GM23338 (cell line): ENCODE measurements at regions not wholly inside any gene's neighbourhood (a gene's known extent, or its start where the extent isn't known, plus 50 kb on each side); places are given as distances from the start of the nearest gene placed in this dataset.

Experiments
- ATAC-seq: fragments of 200-7000 bp; cut with Tn5 transposase; 3 replicates; pipeline ENCODE4 v1.9.1; 2020
- DNase-seq: peaks from one replicate; pipeline ENCODE4 v3.0.0-alpha.2; 2015; ENCODE audit warnings: low spot score
- H2AFZ ChIP-seq: fragments of 200-600 bp; sonication (generic); 2 replicates; pipeline ENCODE4 v1.8.0; 2016; ENCODE audit warnings: antibody characterized with exemption, mild to moderate bottlenecking, moderate library complexity
- H3F3A ChIP-seq: fragments of 200-600 bp; sonication (generic); replicated peaks from 2 replicates; pipeline ENCODE4 v1.8.0; 2017; ENCODE audit warnings: antibody characterized with exemption, mixed run types, low read depth
- H3K27ac ChIP-seq: fragments of 200-600 bp; sonication (generic); 2 replicates; pipeline ENCODE4 v1.6.1; 2016; ENCODE audit warnings: low read depth
- H3K27me3 ChIP-seq: fragments of 200-600 bp; sonication (generic); 2 replicates; pipeline ENCODE4 v1.8.0; 2016; ENCODE audit warnings: mild to moderate bottlenecking, mixed run types, moderate library complexity; ENCODE audit not compliant: insufficient read depth
- H3K36me3 ChIP-seq: fragments of 200-600 bp; sonication (generic); 2 replicates; pipeline ENCODE4 v1.8.0; 2016; ENCODE audit warnings: mild to moderate bottlenecking; ENCODE audit not compliant: insufficient read depth
- H3K4me1 ChIP-seq: fragments of 200-600 bp; sonication (generic); 2 replicates; pipeline ENCODE4 v1.8.0; 2016; ENCODE audit warnings: mild to moderate bottlenecking, moderate library complexity; ENCODE audit not compliant: insufficient read depth
- H3K4me2 ChIP-seq: fragments of 200-600 bp; sonication (generic); 2 replicates; pipeline ENCODE4 v1.7.1; 2017; ENCODE audit warnings: mixed run types
- H3K4me3 ChIP-seq: fragments of 200-600 bp; sonication (generic); 2 replicates; pipeline ENCODE4 v1.6.1; 2016; ENCODE audit warnings: mixed run types
- H3K79me2 ChIP-seq: fragments of 200-600 bp; sonication (generic); replicated peaks from 2 replicates; pipeline ENCODE4 v1.8.0; 2017; ENCODE audit warnings: mild to moderate bottlenecking; ENCODE audit not compliant: insufficient read depth
- H3K9me2 ChIP-seq: fragments of 200-600 bp; sonication (generic); 2 replicates; pipeline ENCODE4 v1.8.0; 2017; ENCODE audit not compliant: insufficient read depth
- H4K20me1 ChIP-seq: fragments of 200-600 bp; sonication (generic); replicated peaks from 2 replicates; pipeline ENCODE4 v1.8.0; 2017; ENCODE audit warnings: mild to moderate bottlenecking; ENCODE audit not compliant: insufficient read depth
- H3K27ac Mint-ChIP-seq: 2 replicates; pipeline ENCODE4 v1.8.0; 2020; ENCODE audit warnings: inconsistent platforms, mild to moderate bottlenecking, moderate library complexity, mixed read lengths
- H3K27me3 Mint-ChIP-seq: 3 replicates; pipeline ENCODE4 v1.8.0; 2022; ENCODE audit warnings: low read depth, mild to moderate bottlenecking, moderate library complexity, mixed read lengths, inconsistent platforms; ENCODE audit not compliant: insufficient read depth, poor library complexity
- H3K36me3 Mint-ChIP-seq: 3 replicates; pipeline ENCODE4 v1.8.0; 2021; ENCODE audit warnings: low read depth, mild to moderate bottlenecking, inconsistent platforms, moderate library complexity, mixed read lengths
- H3K4me1 Mint-ChIP-seq: 3 replicates; pipeline ENCODE4 v1.8.0; 2020; ENCODE audit warnings: mild to moderate bottlenecking, inconsistent platforms, mixed read lengths
- H3K4me3 Mint-ChIP-seq: 3 replicates; pipeline ENCODE4 v1.8.0; 2021; ENCODE audit warnings: moderate library complexity, mild to moderate bottlenecking, inconsistent platforms, mixed read lengths
- H3K9me3 Mint-ChIP-seq: 3 replicates; pipeline ENCODE4 v1.8.0; 2020; ENCODE audit warnings: moderate library complexity, mild to moderate bottlenecking, inconsistent platforms, mixed read lengths
- EZH2 ChIP-seq: fragments of 200-600 bp; sonication (generic); IDR thresholded peaks from one replicate; pipeline ENCODE4 v1.8.0; 2017; ENCODE audit warnings: antibody characterized with exemption, mild to moderate bottlenecking, low read depth; ENCODE audit not compliant: unreplicated experiment
- JUNB ChIP-seq: IDR thresholded peaks from one replicate; pipeline ENCODE4 v1.6.1; 2016; ENCODE audit warnings: antibody characterized with exemption; ENCODE audit not compliant: unreplicated experiment
- NANOG ChIP-seq: IDR thresholded peaks from 2 replicates; pipeline ENCODE4 v1.6.1; 2016; ENCODE audit warnings: antibody characterized with exemption, borderline replicate concordance
- ZNF331 ChIP-seq: fragments of 250-450 bp; sonication (Bioruptor Pico); IDR thresholded peaks from 2 replicates; pipeline ENCODE4 v1.5.0; 2020; ENCODE audit warnings: low read depth, mild to moderate bottlenecking, moderate library complexity
- TF ChIP-seq, protein P1 (sequence below), 2 experiments: fragments of 200-600 bp in 1 of 2; sonication (generic) in 1 of 2; conservative IDR thresholded peaks; 2 replicates each; pipeline versions ENCODE4 v1.5.1 to v1.6.1; 2016 to 2017; ENCODE audit warnings: antibody characterized with exemption in 2 of 2, low read depth in 2 of 2, mild to moderate bottlenecking in 2 of 2, moderate library complexity in 1 of 2
- TF ChIP-seq, protein P2 (sequence below): IDR thresholded peaks from 2 replicates; pipeline ENCODE4 v1.6.1; 2016; ENCODE audit warnings: antibody characterized with exemption

DNA sequence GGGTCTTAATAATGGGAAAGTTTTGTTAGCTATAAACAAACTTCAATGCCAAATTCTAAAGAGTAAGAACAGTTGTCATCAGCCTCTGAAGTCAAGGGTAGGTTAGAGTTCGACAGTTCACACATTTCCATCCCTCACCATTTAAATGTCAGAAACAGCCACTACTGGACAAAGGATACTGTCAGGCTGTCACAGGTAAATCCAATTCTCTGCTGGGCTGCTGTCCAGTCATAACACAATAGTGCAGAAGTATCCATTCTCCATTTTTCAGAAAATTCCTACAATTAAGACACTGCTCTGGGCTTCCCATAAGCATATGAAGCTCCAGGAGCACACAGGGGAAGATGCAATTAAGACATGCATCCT, 221.4 kb downstream of the RPS29 start:
- no peaks in the 10 kb centered on the region for H3K4me1 ChIP-seq

DNA sequence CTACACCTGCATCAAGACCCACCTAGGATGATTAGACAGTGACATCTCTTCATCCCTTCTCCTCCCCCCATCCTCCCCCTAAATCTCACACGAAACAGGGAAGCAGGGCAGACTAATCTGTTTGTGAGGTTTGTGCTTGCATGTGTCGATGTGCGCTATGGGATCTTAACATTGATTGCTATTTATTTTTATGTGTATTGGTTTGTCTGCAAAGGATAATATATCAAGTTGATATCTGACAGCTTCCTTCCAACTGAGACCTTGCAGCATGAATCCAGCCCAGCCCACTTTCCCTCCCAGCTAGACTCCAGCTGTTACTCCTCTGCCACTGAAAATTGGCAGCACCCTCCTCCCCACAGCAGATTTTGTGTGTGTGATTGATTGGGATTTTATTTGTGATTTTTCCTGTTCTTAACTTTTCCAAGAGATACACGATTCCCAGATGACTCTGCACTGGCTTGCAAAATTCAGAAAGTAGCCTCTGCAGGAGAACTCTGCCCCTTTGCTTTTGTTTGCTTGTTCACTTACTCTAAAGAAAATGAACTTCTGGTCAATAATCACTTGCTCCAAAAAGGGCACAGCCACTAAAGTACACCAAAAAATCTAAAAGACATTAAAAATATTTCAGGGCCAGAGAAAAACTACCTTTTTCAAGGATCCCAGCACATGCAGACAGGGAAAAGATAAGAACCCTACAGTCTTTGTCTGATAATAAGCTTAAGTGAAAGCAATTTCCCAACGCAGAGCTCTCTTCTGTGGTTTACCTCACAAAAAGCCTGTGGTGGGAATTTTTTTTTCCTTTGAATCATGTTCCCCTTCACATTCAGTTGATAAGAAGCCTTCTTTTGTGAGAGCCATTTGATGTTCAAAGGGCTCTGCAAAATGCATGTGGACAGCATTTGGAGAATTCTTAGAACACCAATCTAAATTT, 222.1 kb downstream of the RPS29 start:
- Histone ChIP-seq H4K20me1 (no peaks in the 10 kb centered on the region; the same call in 1 of the 2 replicates), H3K27me3 (peaks cover 85% of the 10 kb centered on the region), H3K4me3 (no peak overlapping the region), H3K36me3 (no peaks in the 10 kb centered on the region), H3K79me2 (no peaks in the 10 kb centered on the region), H2AFZ (no peak overlapping the region), H3F3A (no peaks in the 10 kb centered on the region), H3K4me1 (no peaks in the 10 kb centered on the region), H3K9me2 (no peaks in the 10 kb centered on the region), H3K27ac (no peak overlapping the region), H3K4me2 (no peak overlapping the region)
- no peaks in the 10 kb centered on the region for H3K36me3 Mint-ChIP-seq
- TF ChIP-seq, protein P1, sequence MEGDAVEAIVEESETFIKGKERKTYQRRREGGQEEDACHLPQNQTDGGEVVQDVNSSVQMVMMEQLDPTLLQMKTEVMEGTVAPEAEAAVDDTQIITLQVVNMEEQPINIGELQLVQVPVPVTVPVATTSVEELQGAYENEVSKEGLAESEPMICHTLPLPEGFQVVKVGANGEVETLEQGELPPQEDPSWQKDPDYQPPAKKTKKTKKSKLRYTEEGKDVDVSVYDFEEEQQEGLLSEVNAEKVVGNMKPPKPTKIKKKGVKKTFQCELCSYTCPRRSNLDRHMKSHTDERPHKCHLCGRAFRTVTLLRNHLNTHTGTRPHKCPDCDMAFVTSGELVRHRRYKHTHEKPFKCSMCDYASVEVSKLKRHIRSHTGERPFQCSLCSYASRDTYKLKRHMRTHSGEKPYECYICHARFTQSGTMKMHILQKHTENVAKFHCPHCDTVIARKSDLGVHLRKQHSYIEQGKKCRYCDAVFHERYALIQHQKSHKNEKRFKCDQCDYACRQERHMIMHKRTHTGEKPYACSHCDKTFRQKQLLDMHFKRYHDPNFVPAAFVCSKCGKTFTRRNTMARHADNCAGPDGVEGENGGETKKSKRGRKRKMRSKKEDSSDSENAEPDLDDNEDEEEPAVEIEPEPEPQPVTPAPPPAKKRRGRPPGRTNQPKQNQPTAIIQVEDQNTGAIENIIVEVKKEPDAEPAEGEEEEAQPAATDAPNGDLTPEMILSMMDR (conservative IDR thresholded peaks at IDR 0.05; ENCODE audit: low read depth in 2 of 2): no peak
- H3K27ac Mint-ChIP-seq: no peak overlapping the region
- peaks cover 4% of the 10 kb centered on the region; the same call in 2 of the 3 replicates for H3K4me1 Mint-ChIP-seq
- ATAC-seq (no peak), DNase-seq (no peak)
- no peak overlapping the region for H3K4me3 Mint-ChIP-seq
- H3K27me3 Mint-ChIP-seq: peaks cover 11% of the 10 kb centered on the region
- peaks cover 12% of the 10 kb centered on the region; the same call in 2 of the 3 replicates for H3K9me3 Mint-ChIP-seq

More for the DNA sequence above, 221.4 kb downstream of the RPS29 start:
- H3K27me3 Mint-ChIP-seq: peaks cover 11% of the 10 kb centered on the region
- H3K9me2 ChIP-seq: no peaks in the 10 kb centered on the region
- H3F3A ChIP-seq: no peaks in the 10 kb centered on the region
- H4K20me1 ChIP-seq: no peaks in the 10 kb centered on the region; the same call in 1 of the 2 replicates
- TF ChIP-seq NANOG (no peak), JUNB (no peak), ZNF331 (CRISPR knock-in tag) (no peak), EZH2 (no peak)
- no peak overlapping the region for H3K27ac ChIP-seq
- no peaks in the 10 kb centered on the region for H3K36me3 Mint-ChIP-seq
- DNase-seq (no peak), ATAC-seq (no peak)
- no peaks in the 10 kb centered on the region for H3K79me2 ChIP-seq
- peaks cover 85% of the 10 kb centered on the region for H3K27me3 ChIP-seq
- H3K4me3 Mint-ChIP-seq: no peak overlapping the region
- H2AFZ ChIP-seq: no peak overlapping the region
- H3K4me1 Mint-ChIP-seq: peaks cover 4% of the 10 kb centered on the region; the same call in 2 of the 3 replicates
- no peak overlapping the region for H3K4me3 ChIP-seq
- no peak overlapping the region; the same call in 1 of the 2 replicates for H3K4me2 ChIP-seq
- H3K36me3 ChIP-seq: no peaks in the 10 kb centered on the region
- no peak overlapping the region for H3K27ac Mint-ChIP-seq
- H3K9me3 Mint-ChIP-seq: peaks cover 12% of the 10 kb centered on the region; the same call in 2 of the 3 replicates

DNA sequence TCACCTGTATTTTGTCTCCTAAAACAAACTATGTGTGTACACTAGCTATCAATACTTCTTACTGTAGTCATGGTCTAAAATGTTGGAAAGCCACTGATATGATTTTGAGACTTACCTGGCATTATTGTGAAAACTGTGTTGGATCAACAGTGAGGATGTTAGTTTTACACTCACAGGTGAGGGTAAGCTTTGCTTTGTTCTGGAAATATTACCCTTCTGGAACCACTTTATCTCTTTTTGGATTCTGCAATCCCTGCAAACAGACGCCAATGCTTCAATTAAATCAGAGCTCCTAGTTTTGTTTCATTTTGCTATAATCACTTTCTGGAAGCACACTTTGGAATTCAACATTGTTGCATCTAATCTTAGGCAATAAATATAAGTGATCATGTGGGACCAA, 223.3 kb downstream of the RPS29 start:
- no peak for ATAC-seq
- Mint-ChIP-seq H3K27ac (no peak overlapping the region), H3K4me3 (no peak overlapping the region)
- TF ChIP-seq, protein P2, sequence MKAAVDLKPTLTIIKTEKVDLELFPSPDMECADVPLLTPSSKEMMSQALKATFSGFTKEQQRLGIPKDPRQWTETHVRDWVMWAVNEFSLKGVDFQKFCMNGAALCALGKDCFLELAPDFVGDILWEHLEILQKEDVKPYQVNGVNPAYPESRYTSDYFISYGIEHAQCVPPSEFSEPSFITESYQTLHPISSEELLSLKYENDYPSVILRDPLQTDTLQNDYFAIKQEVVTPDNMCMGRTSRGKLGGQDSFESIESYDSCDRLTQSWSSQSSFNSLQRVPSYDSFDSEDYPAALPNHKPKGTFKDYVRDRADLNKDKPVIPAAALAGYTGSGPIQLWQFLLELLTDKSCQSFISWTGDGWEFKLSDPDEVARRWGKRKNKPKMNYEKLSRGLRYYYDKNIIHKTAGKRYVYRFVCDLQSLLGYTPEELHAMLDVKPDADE: no peak

More for the DNA sequence above, 223.3 kb downstream of the RPS29 start:
- Histone ChIP-seq H3F3A (no peaks in the 10 kb centered on the region), H3K4me3 (no peak overlapping the region), H4K20me1 (no peaks in the 10 kb centered on the region; the same call in 1 of the 2 replicates), H3K36me3 (no peaks in the 10 kb centered on the region), H3K27me3 (peaks cover 77% of the 10 kb centered on the region), H3K79me2 (no peaks in the 10 kb centered on the region), H3K4me1 (no peaks in the 10 kb centered on the region), H3K27ac (no peak overlapping the region), H2AFZ (no peak overlapping the region), H3K9me2 (no peaks in the 10 kb centered on the region), H3K4me2 (no peak overlapping the region)
- DNase-seq: no peak
- no peaks in the 10 kb centered on the region for H3K36me3 Mint-ChIP-seq
- peaks cover 11% of the 10 kb centered on the region for H3K27me3 Mint-ChIP-seq
- H3K9me3 Mint-ChIP-seq: peaks cover 12% of the 10 kb centered on the region; the same call in 2 of the 3 replicates
- peaks cover 4% of the 10 kb centered on the region; the same call in 2 of the 3 replicates for H3K4me1 Mint-ChIP-seq
